Activated naive CD8-positive, alpha-beta T cell treated with anti-CD3 and anti-CD28 coated beads for 36 hours (primary cell): ENCODE measurements at regions not wholly inside any gene's neighbourhood (a gene's known extent, or its start where the extent isn't known, plus 50 kb on each side); places are given as distances from the start of the nearest gene placed in this dataset.
A peak's percentile ranks its signal among the peaks of the same experiment; 100 is the strongest.
"Not testable (repeated sequence)": the region's sequence is repeated elsewhere in the genome, so short reads cannot be mapped to it uniquely, and the experiment has no call there.

ENCODE experiments used
- DNase-seq: peaks from one replicate; pipeline ENCODE4 v3.0.0; 2021
- H3K27ac Mint-ChIP-seq: one replicate; pipeline ENCODE4 v1.8.0; 2022; ENCODE audit warnings: mild to moderate bottlenecking, moderate library complexity, mixed read lengths
- H3K27me3 Mint-ChIP-seq: one replicate; pipeline ENCODE4 v1.8.0; 2022; ENCODE audit warnings: mild to moderate bottlenecking, mixed read lengths
- H3K36me3 Mint-ChIP-seq: one replicate; pipeline ENCODE4 v1.8.0; 2021; ENCODE audit warnings: mild to moderate bottlenecking, mixed read lengths
- H3K4me1 Mint-ChIP-seq: one replicate; pipeline ENCODE4 v1.8.0; 2021; ENCODE audit warnings: mixed read lengths
- H3K4me3 Mint-ChIP-seq: one replicate; pipeline ENCODE4 v1.8.0; 2022; ENCODE audit warnings: mild to moderate bottlenecking, moderate library complexity, mixed read lengths
- H3K9me3 Mint-ChIP-seq: one replicate; pipeline ENCODE4 v1.8.0; 2022; ENCODE audit warnings: mixed read lengths

- H3K4me3 Mint-ChIP-seq = peak overlapping the region; percentile 88
- peaks cover 36% of the 10 kb centered on the region for H3K27me3 Mint-ChIP-seq
- H3K27ac Mint-ChIP-seq = peak overlapping the region; percentile 99
- DNase-seq = no peak
- H3K36me3 Mint-ChIP-seq = peaks cover 23% of the 10 kb centered on the region
- H3K4me1 Mint-ChIP-seq = peaks cover 52% of the 10 kb centered on the region
- peaks cover 1% of the 10 kb centered on the region for H3K9me3 Mint-ChIP-seq
Observed at GRCh38 chr6:27812805-27813492, 99.2 kb downstream of the OR2B2 start.

DNA sequence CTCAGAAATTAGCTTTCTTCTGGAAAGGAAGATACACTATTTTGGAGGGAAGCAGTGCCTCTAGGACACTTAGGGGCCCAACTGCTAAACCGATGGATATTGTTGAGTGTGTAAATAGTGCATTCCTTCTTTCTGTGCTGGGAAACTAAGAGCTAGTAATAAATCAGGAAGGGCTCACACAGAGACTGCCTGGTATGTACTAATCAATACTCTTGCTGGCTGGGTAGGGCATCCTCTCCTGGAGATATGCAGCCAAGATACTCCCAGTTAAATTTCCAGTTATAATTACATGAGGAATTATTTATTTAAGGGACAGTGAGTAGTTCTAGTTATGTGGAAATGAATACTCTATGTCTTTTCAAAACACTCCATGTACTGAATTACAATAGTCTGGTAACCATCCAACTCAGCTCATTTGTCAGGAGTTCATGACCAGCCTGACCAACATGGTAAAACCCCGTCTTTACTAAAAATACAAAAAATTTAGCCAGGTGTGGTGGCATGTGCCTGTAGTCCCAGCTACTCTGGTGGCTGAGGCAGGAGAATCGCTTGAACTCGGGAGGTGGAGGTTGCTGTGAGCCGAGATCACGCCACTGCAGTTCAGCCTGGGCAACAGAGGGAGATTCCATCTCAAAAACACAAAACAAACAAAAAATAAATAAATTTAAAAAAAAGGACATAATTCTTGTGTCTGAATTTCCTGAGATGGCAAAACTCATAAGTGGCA lies 100.0 kb downstream of the OR2B2 start:
- DNase-seq = no peak
- peaks cover 40% of the 10 kb centered on the region for H3K27me3 Mint-ChIP-seq
- peaks cover 25% of the 10 kb centered on the region for H3K36me3 Mint-ChIP-seq
- peaks cover 57% of the 10 kb centered on the region for H3K4me1 Mint-ChIP-seq
- peaks cover 1% of the 10 kb centered on the region for H3K9me3 Mint-ChIP-seq
- peak overlapping the region; percentile 77 for H3K27ac Mint-ChIP-seq
- H3K4me3 Mint-ChIP-seq = peak overlapping the region; percentile 43

GRCh38 chr6:27811451-27811772 lies 100.8 kb downstream of the OR2B2 start:
- H3K36me3 Mint-ChIP-seq = peaks cover 25% of the 10 kb centered on the region
- peaks cover 40% of the 10 kb centered on the region for H3K27me3 Mint-ChIP-seq
- H3K27ac Mint-ChIP-seq = peak overlapping the region; percentile 98
- peaks cover 1% of the 10 kb centered on the region for H3K9me3 Mint-ChIP-seq
- DNase-seq = no peak
- peak overlapping the region; percentile 90 for H3K4me3 Mint-ChIP-seq
- peaks cover 66% of the 10 kb centered on the region for H3K4me1 Mint-ChIP-seq

DNA sequence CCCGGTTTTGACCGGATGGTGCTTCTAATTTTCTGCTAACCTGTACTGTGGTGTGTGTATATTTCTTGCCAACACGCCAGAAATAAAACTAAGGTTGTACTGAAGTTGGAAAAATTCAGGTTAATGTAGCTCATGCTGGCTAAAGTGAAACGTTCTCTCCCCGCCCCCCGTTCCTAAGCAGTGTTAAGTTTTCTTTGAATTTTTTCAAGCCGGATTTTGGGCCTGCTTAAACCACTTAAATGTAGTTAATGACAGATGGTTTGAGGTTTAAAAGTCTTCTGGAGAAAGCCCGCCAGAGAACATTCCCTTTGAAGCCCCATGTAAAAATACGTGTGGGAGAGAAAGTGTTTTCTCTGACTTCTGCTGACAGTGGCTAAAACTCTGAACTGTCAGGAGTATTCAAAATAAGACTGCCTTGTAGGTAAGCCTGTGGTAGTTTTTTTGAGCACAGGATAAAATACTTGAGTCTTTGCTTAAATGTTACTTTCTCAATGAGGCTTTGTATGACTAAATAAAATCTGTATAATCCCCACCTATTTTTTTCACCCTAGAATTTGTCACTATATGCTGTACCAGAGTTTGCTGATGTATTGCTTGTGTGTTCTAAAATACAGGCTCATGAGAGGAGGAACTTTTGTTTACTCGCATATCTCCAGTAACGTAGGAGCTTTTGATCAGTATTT lies 101.3 kb downstream of the OR2B2 start:
- DNase-seq = peak; percentile 26
- Mint-ChIP-seq H3K27ac (peak overlapping the region; percentile 98), H3K27me3 (peaks cover 40% of the 10 kb centered on the region)

GRCh38 chr6:27809939-27810767 lies 102.0 kb downstream of the OR2B2 start:
- Mint-ChIP-seq H3K4me1 (peaks cover 63% of the 10 kb centered on the region), H3K36me3 (peaks cover 21% of the 10 kb centered on the region), H3K9me3 (no peaks in the 10 kb centered on the region), H3K4me3 (peak overlapping the region; percentile 90), H3K27ac (peak overlapping the region; percentile 98), H3K27me3 (peaks cover 33% of the 10 kb centered on the region)
- peak; percentile 79 for DNase-seq

More for the DNA sequence above, 101.3 kb downstream of the OR2B2 start:
- Mint-ChIP-seq H3K36me3 (peaks cover 25% of the 10 kb centered on the region), H3K9me3 (peaks cover 1% of the 10 kb centered on the region), H3K4me1 (peaks cover 67% of the 10 kb centered on the region), H3K4me3 (peak overlapping the region; percentile 90)

DNA sequence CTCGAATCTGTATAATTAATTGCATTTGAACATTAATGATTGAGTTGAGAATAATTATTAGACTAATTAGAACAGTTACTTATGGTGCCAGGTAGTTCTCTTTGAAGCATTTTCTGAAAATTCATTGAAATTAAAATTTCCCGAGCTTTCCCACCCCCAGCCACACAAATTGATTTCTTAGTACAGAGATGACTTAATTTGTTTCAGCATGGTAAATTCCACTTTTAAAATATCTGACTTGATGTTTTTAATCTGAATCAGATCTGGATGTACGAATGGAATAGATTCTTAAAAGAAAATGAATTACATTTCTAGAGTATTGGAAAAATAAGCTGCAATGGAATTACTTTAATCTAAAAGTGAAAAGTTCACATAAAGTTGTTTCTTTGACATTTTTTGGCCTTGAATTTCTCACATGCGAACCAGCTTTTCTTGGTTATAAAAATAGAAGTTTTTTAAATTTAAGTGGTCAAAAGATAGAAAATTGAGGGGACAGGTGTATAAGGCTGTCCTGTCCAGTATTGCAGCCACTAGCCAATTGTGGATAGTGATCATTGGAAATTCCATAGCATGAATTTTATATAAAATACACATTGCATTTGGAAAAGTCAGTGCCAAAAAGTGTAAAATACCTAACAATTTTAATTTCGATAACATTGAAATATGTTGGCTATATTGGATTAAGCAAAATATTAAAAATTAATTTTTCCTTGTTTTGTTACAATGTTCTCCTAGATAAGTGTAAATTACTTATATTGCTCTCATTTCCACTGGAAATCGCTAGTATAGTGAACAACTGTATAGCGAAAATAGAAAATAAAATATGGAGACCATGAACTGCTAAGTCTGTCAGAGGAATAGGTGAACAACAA lies 102.9 kb downstream of the OR2B2 start:
- H3K4me3 Mint-ChIP-seq = peak overlapping the region; percentile 90
- peaks cover 58% of the 10 kb centered on the region for H3K4me1 Mint-ChIP-seq
- H3K9me3 Mint-ChIP-seq = no peaks in the 10 kb centered on the region
- H3K27ac Mint-ChIP-seq = peak overlapping the region; percentile 98
- peaks cover 25% of the 10 kb centered on the region for H3K27me3 Mint-ChIP-seq
- DNase-seq = no peak
- H3K36me3 Mint-ChIP-seq = peaks cover 15% of the 10 kb centered on the region

GRCh38 chr6:27808242-27809066 lies 103.7 kb downstream of the OR2B2 start:
- Mint-ChIP-seq H3K4me3 (peak overlapping the region; percentile 85), H3K27me3 (peaks cover 16% of the 10 kb centered on the region), H3K27ac (peak overlapping the region; percentile 96), H3K36me3 (peaks cover 12% of the 10 kb centered on the region), H3K4me1 (peaks cover 51% of the 10 kb centered on the region)
- peak; percentile 37 for DNase-seq
- H3K9me3 Mint-ChIP-seq = not testable (repeated sequence)

DNA sequence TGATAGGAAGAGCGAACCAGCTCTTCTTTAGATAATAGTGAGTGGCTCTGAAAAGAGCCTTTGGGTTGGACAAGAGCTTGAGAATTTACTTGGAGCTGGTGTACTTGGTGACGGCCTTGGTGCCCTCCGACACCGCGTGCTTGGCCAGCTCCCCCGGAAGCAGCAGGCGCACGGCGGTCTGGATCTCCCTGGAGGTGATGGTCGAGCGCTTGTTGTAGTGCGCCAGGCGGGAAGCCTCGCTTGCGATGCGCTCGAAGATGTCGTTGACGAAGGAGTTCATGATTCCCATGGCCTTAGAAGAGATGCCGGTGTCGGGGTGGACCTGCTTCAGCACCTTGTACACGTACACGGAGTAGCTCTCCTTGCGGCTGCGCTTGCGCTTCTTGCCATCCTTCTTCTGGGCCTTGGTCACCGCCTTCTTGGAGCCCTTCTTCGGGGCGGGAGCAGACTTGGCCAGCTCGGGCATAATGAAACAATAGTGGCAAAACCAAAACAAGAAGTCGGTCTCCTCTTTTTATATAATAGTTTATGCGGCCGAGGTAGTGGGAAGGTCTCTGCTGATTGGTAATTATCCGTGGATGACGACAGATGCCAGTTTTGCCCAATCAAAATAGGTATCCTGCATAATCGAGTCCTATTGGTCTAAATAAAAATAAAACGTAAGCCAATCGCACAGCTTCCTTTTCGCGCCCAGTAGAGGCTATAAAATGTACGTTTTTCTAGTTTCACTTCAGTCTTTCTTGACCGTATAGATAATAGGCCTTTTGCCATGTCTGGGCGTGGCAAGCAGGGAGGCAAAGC lies 104.6 kb downstream of the OR2B2 start:
- peak overlapping the region; percentile 96 for H3K27ac Mint-ChIP-seq
- H3K36me3 Mint-ChIP-seq = peaks cover 12% of the 10 kb centered on the region
- DNase-seq = peak; percentile 76
- H3K4me3 Mint-ChIP-seq = peak overlapping the region; percentile 85
- peaks cover 48% of the 10 kb centered on the region for H3K4me1 Mint-ChIP-seq
- H3K9me3 Mint-ChIP-seq = not testable (repeated sequence)
- peaks cover 16% of the 10 kb centered on the region for H3K27me3 Mint-ChIP-seq

- Mint-ChIP-seq H3K4me3 (peak overlapping the region; percentile 85), H3K27me3 (peaks cover 18% of the 10 kb centered on the region), H3K36me3 (peaks cover 12% of the 10 kb centered on the region), H3K9me3 (no peaks in the 10 kb centered on the region), H3K27ac (peak overlapping the region; percentile 96), H3K4me1 (peaks cover 48% of the 10 kb centered on the region)
- peak; percentile 41 for DNase-seq
Observed at GRCh38 chr6:27806981-27807440, 105.2 kb downstream of the OR2B2 start.

- Mint-ChIP-seq H3K4me1 (peaks cover 35% of the 10 kb centered on the region), H3K9me3 (no peaks in the 10 kb centered on the region), H3K27ac (no peak overlapping the region), H3K27me3 (peaks cover 13% of the 10 kb centered on the region), H3K4me3 (no peak overlapping the region), H3K36me3 (peaks cover 7% of the 10 kb centered on the region)
- no peak for DNase-seq
Observed at GRCh38 chr6:27805347-27805746, 106.8 kb downstream of the OR2B2 start.

DNA sequence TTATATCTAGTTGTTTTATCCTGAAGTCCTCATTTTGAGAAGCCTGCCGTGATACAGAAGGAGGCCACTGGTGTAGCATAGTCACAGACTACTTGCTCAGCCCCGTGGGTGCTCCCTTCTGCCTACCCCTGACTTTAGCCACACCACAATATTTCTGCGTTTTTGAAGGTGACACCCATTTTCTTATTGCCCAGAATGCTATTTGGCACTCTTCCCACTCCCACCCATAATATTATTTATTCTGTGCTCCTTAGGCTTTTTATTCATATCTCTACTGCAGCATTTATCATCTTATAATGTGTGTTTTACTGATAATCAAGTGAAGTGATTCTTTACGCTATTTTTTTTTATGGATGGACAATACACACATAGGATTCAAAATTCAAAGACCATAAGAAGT lies 107.3 kb downstream of the OR2B2 start:
- H3K27ac Mint-ChIP-seq = no peak overlapping the region
- peaks cover 2% of the 10 kb centered on the region for H3K36me3 Mint-ChIP-seq
- DNase-seq = no peak

GRCh38 chr6:27800731-27801373 lies 111.3 kb downstream of the OR2B2 start:
- peaks cover 5% of the 10 kb centered on the region for H3K4me1 Mint-ChIP-seq
- H3K27me3 Mint-ChIP-seq = peaks cover 4% of the 10 kb centered on the region
- H3K4me3 Mint-ChIP-seq = no peak overlapping the region
- no peaks in the 10 kb centered on the region for H3K9me3 Mint-ChIP-seq
- DNase-seq = no peak
- no peak overlapping the region for H3K27ac Mint-ChIP-seq
- H3K36me3 Mint-ChIP-seq = no peaks in the 10 kb centered on the region

More for the DNA sequence above, 107.3 kb downstream of the OR2B2 start:
- H3K9me3 Mint-ChIP-seq = no peaks in the 10 kb centered on the region
- H3K4me3 Mint-ChIP-seq = no peak overlapping the region
- H3K4me1 Mint-ChIP-seq = peaks cover 30% of the 10 kb centered on the region
- H3K27me3 Mint-ChIP-seq = peaks cover 8% of the 10 kb centered on the region
